ENCODE measurements at regions not wholly inside any gene's neighbourhood (a gene's known extent, or its start where the extent isn't known, plus 50 kb on each side); places are given as distances from the start of the nearest gene placed in this dataset.

DNA sequence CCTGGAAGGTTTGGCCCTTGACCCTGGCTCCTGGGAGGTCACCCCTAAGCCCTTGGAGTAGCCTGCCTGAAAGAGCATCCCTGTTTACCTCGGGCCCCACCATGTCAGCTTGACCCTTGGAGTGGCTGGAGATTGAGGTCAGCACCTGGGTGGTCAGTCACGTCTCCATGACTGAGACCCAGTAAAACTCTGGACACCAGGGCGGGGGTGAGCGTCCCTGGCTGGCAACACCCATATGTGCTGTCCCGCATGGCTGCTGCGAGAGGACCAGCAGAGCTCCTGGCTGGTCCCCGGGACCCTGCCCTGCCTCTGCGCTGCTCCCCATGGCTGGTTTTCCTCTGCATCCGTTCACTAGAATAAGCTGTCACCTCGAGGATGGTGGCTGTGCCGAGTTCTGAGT lies 91.2 kb downstream of the RBFOX3 start:
- TF ChIP-seq CTCF (IDR thresholded peaks at IDR 0.05): no peak
- no peak for TF ChIP-seq POLR2A (IDR thresholded peaks at IDR 0.05)

Measured in body of pancreas (tissue), 4 donors.